Fibroblast of skin of right quadriceps (primary cell): ENCODE measurements at regions not wholly inside any gene's neighbourhood (a gene's known extent, or its start where the extent isn't known, plus 50 kb on each side); places are given as distances from the start of the nearest gene placed in this dataset.
A peak's percentile ranks its signal among the peaks of the same experiment; 100 is the strongest.

Experiments
- DNase-seq: peaks from one replicate; pipeline ENCODE4 v3.0.0-alpha.2; 2013

DNA sequence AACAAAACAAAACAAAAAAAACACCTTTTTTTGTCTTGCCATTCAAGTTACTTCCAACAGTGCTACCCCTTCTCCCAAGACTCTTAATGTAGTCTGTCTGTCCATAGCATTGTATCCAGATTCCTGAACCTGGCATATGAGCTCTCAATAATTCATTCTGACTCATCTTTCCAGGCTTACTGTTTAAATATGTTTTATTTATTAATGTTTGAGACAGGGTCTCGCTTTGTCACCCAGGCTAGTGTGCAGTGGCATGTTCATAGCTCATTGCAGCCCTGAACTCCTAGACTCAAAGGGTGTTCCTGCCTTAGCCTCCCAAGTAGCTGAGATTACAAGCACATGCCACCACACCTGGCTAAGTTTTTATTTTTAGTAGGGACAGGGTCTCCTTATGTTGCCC, 208.0 kb upstream of the DMRT1 start:
- DNase-seq: no peak

DNA sequence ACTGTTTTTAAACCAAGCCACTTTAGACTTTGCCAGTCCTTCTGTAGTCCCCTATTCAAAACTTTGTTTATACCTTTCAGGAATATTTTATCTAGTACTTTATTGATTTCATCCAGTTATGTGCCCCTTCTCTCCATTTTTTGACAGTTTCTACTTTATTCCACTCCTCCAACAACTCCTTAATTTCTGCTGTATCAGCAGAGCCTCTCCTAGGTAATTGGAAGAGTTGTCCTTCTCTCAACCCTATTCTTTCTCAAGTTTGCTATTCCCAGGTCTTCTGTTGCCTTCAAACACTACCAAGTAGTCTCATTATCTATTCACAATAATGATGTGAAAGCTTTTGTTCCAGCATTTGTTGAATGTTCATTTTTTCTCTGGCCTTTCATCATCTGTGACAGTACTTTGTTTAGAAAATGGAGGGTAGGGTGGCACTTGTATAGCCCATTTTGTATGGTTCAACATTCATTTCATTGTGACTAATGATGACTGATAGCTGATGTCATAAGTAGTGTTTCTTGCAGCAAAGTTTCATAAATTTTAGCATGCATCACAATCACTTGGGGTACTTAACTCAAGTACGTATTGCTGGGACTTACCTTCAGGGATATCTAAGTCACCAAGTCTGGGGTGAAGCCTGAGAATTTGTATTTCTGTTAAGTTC, 204.4 kb upstream of the DMRT1 start:
- DNase-seq: no peak

DNA sequence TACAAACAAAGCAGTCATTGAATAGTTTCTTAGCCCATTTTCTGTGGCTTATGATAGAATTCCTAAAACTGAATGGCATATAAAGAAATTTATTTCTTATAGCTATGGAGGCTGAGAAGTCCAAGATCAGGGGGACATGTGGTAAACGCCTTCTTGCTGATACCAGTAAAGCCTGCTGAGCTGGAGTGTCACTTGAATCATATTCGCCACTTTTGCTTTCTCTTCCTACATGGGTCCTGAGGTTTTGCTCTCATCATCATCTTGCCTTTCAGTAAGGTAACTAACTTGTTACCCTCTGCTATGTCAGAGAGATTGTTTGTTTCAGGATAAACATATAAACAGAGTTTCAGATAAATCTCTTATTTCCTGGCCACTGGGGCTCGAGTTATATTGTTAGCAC, 203.3 kb upstream of the DMRT1 start:
- no peak for DNase-seq

DNA sequence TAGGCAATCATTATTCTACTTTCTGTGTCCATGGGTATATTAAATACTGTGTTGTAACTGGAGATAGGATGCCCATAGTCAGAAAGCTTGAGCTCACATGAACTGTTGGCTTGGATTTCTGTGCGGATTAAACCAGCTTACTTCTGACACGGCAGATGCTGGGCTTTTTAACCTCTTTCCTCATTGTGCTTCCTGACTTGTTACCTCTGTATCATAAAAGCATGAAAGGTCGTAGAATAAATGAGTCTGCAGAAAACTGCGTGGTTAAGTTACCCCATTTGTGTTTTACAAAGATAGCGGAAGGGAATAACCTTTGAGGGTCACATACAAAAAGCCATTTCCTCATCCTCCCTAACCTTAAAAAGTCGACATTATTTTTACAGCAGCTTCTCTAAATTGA, 199.5 kb upstream of the DMRT1 start:
- no peak for DNase-seq

DNA sequence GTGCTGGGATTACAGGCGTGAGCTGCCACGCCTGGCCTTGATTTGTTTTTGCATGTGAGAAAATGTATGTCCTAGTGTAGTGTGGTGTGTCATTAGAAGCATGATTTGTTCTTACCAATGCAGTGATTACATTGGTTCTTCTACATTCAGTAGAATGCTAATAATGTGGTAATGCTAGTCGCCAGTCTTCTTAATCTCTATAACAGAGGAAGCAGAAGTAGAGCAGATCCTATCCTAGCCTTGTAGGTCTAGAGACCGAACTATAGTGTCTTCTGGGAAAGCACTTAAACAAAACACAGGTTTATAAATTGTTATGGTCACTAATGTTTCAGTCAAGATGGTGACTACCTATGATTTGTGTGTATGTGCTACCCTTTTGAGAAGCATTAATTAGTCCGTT, 197.5 kb upstream of the DMRT1 start:
- no peak for DNase-seq

DNA sequence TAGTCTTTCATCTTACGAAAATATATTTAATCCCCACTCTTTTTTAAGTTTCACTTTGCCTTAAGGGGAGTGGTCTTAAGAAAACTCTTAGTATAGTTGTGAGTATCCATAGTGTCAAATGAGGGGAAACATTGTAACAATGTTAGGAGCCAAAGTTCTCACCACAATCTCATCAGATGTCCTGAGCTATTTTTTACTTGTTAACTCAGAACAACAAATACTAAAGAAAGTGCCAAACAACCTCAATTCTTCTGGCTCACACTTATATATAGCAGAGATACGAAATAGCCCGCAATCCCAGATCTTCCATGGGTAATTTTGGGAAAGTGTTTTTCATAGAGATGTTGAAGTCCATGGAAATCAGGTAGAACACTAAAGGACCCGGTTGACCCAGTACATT, 194.0 kb upstream of the DMRT1 start:
- DNase-seq: no peak

DNA sequence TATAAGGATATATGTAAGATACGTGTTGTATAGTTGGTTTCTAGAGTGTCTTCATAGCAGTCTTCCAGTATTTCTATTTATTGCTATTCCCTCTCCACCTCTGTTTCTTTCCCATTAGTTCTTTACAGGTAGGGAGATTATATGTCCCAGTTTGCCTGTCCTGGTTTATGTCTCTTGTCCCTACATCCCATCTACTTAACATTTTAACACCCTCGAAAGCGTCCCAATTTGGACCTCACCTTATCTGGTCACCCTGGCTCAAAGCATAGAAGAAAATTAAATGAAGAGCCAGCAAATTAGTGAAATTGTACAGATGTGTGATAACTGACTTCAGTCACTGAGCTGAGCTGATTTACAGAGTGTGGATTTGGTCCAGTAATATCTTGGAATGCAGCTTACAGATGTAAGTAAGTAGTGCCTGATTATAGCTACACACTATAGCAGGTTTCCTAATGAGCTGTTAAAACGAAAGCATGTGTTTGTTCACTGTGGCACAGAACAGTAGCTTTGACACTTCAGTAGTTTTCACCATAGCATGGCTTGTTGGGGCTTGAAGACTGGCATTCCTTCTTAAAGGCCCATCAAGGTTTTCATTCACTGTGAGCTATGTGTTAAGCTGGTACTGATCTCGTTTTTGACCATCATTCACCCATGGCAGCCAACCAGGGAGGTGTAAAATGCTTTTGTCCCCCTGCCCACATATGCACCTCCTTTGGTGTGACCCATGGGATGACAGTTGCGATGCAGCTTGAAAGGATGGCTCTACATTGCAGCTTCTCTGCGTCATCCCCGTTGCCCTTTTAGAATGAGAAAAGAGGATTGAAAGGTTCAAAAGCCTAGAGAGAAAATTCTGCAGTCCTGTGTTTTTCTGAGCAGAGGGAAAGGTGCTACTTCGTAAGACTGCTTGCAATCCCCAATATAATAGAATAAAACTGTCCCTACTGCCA, 192.1 kb upstream of the DMRT1 start:
- DNase-seq: peak; percentile 19

DNA sequence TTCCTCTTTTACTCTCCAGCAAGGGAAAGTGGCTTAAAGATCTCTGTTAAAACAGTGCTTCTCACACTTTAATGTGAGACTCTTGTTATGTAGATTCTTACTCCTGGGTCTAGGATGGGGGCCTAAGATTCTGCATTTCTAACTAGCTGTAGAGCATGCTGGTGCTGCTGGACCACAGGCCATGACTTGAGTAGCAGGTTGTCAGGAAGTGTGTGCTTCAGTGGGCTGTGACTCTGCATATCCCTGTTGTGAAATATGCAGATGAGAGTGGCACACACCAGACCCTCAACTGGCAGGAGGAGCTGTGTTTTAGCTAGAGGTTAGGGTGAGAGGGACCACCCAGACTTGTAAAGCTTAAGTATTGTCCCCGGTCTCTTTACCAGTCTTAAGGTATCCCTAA, 191.1 kb upstream of the DMRT1 start:
- no peak for DNase-seq

DNA sequence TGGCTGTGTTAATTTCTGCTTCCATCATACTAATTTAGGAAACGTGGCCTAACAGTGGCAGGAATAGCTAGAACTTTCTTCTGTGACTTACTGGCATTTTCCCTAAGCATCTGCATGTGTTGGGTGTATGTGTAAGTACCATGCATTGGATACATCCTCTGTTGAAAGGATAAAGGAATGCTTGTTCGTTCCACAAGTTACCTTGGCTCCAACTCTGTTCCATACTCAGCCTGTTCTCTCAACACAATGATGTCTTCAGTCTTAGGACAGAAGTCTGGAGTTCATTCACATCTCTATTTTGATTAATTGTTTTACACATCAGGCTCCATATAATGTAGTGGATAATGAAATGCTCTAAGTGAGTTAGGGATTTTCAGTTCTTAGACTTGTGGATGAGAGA, 190.1 kb upstream of the DMRT1 start:
- no peak for DNase-seq

DNA sequence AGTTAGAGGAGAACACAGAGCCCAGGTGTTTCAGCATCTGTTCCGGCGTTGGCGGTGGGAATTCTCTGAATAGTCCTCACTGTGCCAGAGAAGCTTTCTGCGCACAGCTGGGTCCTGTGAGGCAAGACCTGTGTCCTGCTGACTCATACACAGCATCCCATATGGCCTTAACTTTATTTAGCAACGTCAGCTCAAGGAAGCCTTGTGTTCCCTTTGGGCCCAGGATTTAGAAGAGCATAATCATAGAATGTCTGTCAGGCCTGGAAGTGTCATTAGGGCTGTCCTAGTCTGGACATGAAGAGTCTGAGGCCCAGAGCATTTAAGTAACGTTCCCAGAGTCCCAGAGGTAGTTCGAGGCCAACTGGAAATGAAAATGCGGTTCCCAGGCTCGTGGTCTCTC, 188.6 kb upstream of the DMRT1 start:
- no peak for DNase-seq

DNA sequence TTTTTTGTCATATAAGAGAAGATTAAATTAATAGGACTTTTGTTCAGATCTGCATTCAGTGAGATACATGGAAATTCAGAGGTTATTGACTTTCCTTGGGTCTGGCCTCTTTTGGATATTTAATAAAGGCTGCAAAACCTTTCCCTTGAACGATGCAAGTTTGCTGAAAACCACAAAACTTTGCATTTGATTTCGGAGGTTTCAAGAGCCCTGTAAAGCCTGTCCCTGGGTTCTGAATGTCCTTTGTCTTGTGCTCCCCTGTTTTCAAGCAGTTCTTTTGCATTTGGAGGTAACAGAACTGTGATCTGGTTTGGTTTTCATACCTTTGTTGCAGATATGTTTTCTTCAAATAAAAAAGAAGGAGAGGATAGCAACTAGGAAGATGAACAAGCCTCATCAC, 188.1 kb upstream of the DMRT1 start:
- no peak for DNase-seq

DNA sequence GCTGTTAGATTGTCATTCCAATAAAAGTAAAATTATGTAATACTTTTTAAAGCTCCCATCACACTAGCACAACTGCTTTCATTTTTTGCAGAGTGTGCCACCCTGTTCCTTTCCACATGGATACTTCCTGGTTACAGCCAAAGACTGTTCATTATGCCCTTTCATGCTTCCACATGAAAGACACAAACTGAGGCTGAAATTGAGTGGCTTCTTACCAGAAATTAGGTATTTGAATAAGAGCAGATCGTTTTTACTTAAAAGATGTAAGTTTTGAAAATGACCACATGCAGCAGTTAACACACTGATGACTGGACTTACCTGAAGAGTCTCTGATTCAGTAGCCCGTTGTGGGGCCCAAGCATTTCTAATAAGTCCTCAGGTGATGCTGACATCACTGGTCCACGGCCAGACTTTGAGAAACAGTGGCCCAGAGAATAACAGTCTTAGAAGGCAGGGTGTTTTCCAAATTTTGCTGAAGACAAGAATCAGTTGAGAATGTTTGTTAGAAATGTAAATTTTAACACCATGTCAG, 187.6 kb upstream of the DMRT1 start:
- no peak for DNase-seq

DNA sequence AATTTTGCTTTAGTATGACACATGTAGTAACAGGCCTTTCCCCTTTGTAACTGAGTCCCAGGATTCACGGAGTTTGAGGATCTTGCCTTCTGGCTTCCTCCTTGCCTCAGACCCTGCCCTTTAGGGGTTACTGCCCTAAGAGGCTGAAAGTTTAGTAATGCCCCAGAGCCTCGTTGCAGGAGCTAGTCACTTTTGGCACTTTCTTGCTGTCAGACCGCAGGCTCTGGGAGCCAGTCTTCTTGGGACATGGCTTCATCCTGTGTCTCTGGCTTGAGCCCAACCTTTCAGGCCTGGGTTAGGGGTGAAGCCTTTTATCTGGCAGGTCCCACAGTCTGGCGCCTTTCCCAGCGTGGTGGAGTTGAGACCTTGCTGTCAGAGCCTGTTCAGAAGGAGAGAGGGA, 185.6 kb upstream of the DMRT1 start:
- peak; percentile 7 for DNase-seq

DNA sequence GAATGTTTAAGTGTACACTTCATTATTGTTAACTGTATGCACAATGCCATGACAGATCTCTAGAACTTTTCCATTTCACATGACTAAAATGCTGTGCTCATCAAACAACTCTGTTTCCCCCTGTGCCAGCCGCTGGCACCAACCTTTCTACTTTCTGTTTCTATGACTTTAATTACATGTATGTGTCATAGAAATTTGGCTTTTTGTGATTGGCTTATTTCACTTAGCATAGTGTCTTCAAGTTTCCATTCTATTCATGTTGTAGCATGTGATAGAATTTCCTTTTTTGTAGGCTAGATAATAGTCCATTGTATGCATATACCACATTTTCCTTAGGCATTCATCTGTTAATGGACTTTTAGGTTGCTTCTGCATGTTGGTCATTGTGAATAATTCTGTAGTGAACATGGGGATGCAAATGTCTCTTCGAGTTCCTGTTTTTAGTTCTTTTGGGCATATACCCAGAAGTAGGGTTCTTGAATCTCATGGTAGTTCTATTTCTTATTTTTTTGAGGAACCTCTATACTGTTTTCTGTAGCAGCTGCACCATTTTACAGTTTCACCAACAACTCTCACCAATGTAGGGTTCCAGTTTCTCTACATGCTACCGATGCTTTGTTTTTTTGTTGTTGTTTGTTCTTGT, 184.4 kb upstream of the DMRT1 start:
- no peak for DNase-seq

DNA sequence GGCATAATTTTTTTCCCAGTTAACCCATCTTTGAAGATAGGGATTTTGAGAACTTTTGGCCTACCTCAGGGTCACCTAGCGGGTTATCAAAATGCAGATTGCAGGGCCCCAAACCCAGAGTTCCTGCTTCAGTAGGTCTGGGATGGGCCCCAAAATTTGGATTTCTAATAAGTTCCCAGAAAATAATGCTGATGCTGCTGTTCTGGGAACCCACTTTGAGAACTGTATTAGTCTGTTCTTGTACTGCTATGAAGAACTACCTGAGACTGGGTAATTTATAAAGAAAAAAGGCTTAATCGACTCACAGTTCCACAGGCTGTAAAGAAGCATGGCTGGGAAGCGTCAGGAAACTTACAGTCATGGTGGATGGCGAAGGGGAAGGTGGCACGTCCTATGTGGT, 182.2 kb upstream of the DMRT1 start:
- no peak for DNase-seq

DNA sequence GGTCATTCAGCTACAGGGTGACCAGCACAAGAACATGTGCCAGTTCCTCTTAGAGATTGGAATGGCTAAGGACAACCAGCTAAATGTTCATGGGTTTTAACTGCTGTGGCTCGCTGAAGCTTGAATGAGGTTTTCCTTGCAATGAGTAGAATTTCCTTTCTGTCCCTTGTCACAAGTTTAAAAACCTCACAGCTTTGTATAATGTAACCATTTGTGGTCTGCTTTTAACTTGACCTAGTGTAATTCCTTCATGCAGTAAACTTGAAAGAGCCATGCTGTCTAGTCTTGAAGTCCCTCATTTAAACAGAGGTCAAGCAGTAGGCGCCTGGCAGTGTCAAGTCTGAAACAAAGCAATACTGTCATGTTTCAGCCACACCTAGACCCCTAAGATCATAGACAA, 181.3 kb upstream of the DMRT1 start:
- DNase-seq: no peak

DNA sequence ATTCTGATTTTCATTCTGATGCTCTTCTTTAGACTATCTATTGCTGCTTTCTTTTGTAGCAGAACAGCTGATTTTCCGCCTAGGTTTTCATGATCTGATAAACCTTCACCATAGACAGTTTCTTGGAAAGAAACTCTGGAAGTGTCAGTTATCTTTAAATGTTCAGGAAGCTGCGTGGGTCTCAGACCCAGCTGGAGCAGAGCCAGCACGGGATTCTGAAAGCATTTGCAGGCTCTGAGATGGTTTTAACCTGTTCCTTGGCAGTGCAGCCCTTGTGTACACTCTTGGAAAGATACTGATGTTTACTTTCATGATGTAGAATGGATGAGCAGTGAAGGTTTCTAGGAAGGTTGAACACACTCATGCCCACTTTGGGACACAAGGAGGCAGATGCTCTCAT, 178.0 kb upstream of the DMRT1 start:
- DNase-seq: no peak

DNA sequence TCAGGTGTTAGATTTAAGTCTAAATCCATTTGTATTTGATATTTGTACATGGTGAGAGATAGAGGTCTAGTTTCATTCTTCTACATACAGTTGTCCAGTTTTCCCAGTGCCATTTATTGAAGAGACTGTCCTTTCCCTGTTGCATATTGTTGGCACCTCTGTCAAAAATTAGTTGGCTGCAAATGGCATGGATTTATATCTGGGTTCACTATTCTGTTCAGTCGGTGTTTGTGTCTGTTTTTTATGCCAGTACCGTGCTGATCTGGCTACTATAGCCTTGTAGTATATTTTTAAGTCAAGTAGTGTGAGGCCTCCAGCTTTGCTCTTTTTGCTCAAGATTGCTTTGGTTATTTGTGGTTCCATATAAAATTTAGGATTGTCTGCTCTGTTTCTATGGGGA, 176.2 kb upstream of the DMRT1 start:
- DNase-seq: no peak

DNA sequence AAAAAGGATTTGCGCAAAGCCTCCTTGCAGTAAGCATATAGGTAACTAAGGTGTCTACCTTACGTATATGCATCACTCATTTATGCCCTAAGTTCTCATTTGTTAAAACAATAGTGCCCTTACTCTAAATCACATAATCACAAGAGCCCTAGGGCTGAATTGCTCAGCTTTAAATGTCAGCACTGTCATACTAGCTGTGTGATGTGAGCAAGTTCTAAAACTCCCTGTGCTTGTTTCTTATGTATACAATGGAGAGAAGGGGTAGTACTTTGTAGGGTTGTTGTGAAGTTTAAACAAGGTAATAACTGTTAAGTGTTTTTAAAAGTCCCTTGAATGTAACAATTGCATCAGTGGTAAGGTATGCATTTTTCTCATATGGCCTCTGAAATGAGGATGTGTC, 169.5 kb upstream of the DMRT1 start:
- no peak for DNase-seq

DNA sequence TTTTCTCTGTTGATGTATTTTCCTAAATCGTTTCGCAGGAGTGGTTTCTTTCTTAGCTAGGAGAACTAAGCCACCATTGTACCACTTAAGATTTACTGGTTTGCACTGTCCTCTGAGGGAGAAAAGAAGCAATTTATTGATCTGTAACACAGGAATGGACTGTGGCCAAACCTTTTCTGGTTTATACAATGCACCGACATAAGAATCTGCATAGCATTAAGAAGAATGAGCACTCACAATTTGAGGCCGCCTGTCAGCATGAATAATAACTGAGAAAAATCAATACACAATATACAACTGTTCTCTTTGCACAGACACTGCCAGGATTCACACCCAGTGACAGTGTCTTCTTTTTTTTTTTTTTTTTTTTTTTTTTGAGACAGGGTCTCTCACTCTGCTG, 168.6 kb upstream of the DMRT1 start:
- DNase-seq: no peak

DNA sequence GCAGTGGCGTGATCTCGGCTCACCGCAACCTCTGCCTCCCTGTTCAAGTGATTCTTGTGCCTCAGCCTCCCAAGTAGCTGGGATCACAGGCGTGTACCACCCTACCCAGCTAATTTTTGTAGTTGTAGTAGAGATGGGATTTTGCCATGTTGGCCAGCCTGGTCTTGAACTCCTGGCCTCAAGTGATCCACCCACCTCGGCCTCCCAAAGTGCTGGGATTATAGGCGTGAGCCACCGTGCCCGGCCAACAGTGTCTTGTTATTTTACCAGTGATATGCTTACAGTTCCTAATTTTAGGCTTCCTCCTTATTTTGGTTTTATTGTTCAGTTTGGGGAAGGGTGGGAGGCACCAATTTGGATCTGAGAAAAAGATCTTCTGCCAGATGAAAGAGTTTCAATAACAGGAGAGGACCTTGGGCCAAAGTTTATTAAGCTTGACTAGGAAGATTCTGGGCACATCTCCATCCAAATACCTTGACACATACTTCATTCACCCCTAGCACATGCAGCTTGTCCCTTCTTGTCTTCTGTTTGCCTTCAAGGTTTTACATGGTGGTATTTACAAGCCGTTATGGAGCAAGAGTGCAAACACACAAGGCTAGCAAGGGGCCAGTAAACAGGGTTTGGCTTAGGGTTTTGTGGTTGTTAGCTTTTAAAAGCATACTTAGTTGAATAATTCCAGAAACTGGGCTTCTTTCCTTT, 168.1 kb upstream of the DMRT1 start:
- no peak for DNase-seq

DNA sequence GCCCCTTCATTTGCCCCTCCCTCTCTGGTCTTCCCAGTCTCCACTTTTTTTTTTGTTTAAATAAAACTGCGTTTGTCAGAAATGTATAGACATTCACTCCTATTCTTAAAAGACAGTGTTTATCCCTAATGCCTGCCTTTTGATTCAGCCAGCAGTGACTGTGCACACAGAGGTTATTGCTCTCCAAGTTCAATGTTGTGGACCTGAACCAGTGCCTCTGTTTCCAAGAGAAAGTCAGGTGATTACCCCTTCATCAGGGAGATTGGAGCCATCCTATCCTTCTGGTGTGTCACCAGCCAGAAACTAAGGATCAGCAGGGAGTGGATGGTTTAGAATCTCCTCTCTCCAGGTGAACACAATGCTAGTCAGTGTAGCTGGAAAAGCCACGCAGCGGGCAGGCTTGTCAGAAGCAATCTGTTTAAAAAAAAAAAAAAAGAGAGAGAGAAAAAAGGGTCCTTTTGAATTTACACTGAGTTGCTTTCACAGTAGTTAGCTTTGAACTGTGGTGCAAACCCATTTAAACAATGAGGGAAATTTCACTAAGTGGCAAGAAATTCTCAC, 167.5 kb upstream of the DMRT1 start:
- no peak for DNase-seq
